ENCODE measurements at regions not wholly inside any gene's neighbourhood (a gene's known extent, or its start where the extent isn't known, plus 50 kb on each side); places are given as distances from the start of the nearest gene placed in this dataset.

GRCh38 chr18:44586782-44587524 is 93.7 kb upstream of the SETBP1 start:
- intact Hi-C loops (cut with micrococcal nuclease) = no loop called here

GRCh38 chr18:44588508-44588907 is 92.2 kb upstream of the SETBP1 start:
- DNase-seq (no peak), ATAC-seq (ENCODE audit: low read depth) (no peak)
- CTCF ChIA-PET = no interaction called here
- H3K27ac Mint-ChIP-seq = no peak overlapping the region
- POLR2A ChIA-PET = no interaction called here
- TF ChIP-seq CTCF (IDR thresholded peaks at IDR 0.05) = no peak
- no peaks in the 10 kb centered on the region for H3K27me3 Mint-ChIP-seq
- no peaks in the 10 kb centered on the region for H3K9me3 Mint-ChIP-seq
- intact Hi-C loops (cut with micrococcal nuclease) = no loop called here
- H3K4me3 Mint-ChIP-seq = no peak overlapping the region
- H3K4me1 Mint-ChIP-seq = no peaks in the 10 kb centered on the region
- no peaks in the 10 kb centered on the region for H3K36me3 Mint-ChIP-seq (ENCODE audit: low read depth)

More at GRCh38 chr18:44586782-44587524, 93.7 kb upstream of the SETBP1 start:
- DNase-seq (no peak), ATAC-seq (ENCODE audit: low read depth) (no peak)
- H3K27ac Mint-ChIP-seq = no peak overlapping the region
- H3K36me3 Mint-ChIP-seq (ENCODE audit: low read depth) = no peaks in the 10 kb centered on the region
- H3K27me3 Mint-ChIP-seq = no peaks in the 10 kb centered on the region
- TF ChIP-seq CTCF (IDR thresholded peaks at IDR 0.05) = no peak
- POLR2A ChIA-PET = no interaction called here
- H3K4me1 Mint-ChIP-seq = peaks cover 3% of the 10 kb centered on the region
- H3K4me3 Mint-ChIP-seq = no peak overlapping the region
- CTCF ChIA-PET = interaction anchor here (0.9 kb wide), 1 partner anchor 92 kb away, joined by 3 read pairs; no protein-coding TSS in a partner anchor
- no peaks in the 10 kb centered on the region for H3K9me3 Mint-ChIP-seq

- ChIA-PET POLR2A (no interaction called here), CTCF (no interaction called here)
- H3K27me3 Mint-ChIP-seq = no peaks in the 10 kb centered on the region
- H3K36me3 Mint-ChIP-seq (ENCODE audit: low read depth) = no peaks in the 10 kb centered on the region
- H3K9me3 Mint-ChIP-seq = no peaks in the 10 kb centered on the region
- no peaks in the 10 kb centered on the region for H3K4me1 Mint-ChIP-seq
- no peak overlapping the region for H3K27ac Mint-ChIP-seq
- no peak for TF ChIP-seq CTCF (IDR thresholded peaks at IDR 0.05)
- ATAC-seq (ENCODE audit: low read depth) = no peak
- no peak overlapping the region for H3K4me3 Mint-ChIP-seq
- intact Hi-C loops (cut with micrococcal nuclease) = no loop called here
- DNase-seq = no peak
These were observed 90.9 kb upstream of the SETBP1 start for GRCh38 chr18:44589693-44590355.

GRCh38 chr18:44590956-44591670 is 89.6 kb upstream of the SETBP1 start:
- ATAC-seq (ENCODE audit: low read depth) (no peak), DNase-seq (no peak)
- H3K27me3 Mint-ChIP-seq = no peaks in the 10 kb centered on the region
- H3K4me1 Mint-ChIP-seq = no peaks in the 10 kb centered on the region
- no peak for TF ChIP-seq CTCF (IDR thresholded peaks at IDR 0.05)
- no peak overlapping the region for H3K27ac Mint-ChIP-seq
- no peaks in the 10 kb centered on the region for H3K9me3 Mint-ChIP-seq
- H3K4me3 Mint-ChIP-seq = no peak overlapping the region
- ChIA-PET CTCF (no interaction called here), POLR2A (interaction anchor here (0.7 kb wide), 1 partner anchor 9 kb away, joined by 5 read pairs; no protein-coding TSS in a partner anchor)
- intact Hi-C loops (cut with micrococcal nuclease) = no loop called here
- H3K36me3 Mint-ChIP-seq (ENCODE audit: low read depth) = no peaks in the 10 kb centered on the region

- H3K27ac Mint-ChIP-seq = no peak overlapping the region
- H3K27me3 Mint-ChIP-seq = no peaks in the 10 kb centered on the region
- H3K4me3 Mint-ChIP-seq = no peak overlapping the region
- no peaks in the 10 kb centered on the region for H3K36me3 Mint-ChIP-seq (ENCODE audit: low read depth)
- intact Hi-C loops (cut with micrococcal nuclease) = no loop called here
- no peak for DNase-seq
- TF ChIP-seq CTCF (IDR thresholded peaks at IDR 0.05) = no peak
- ChIA-PET POLR2A (no interaction called here), CTCF (no interaction called here)
- H3K9me3 Mint-ChIP-seq = no peaks in the 10 kb centered on the region
- ATAC-seq (ENCODE audit: low read depth) = no peak
- H3K4me1 Mint-ChIP-seq = peaks cover 7% of the 10 kb centered on the region
These were observed 88.0 kb upstream of the SETBP1 start for GRCh38 chr18:44592639-44593038.

Data from activated B cell treated with CpG ODN at 0.5 μM for 24 hours (primary cell).